ENCODE measurements at regions not wholly inside any gene's neighbourhood (a gene's known extent, or its start where the extent isn't known, plus 50 kb on each side); places are given as distances from the start of the nearest gene placed in this dataset.

- TF ChIP-seq POLR2AphosphoS5 (IDR thresholded peaks at IDR 0.05; ENCODE audit: borderline replicate concordance, low read depth, low read length), result no peak
- no peak for TF ChIP-seq EZH2 (IDR thresholded peaks at IDR 0.05)
- TF ChIP-seq FOXP2 (optimal IDR thresholded peaks at IDR 0.05; ENCODE audit: control extremely low read depth, extremely low read length, insufficient read depth), result no peak
Measured at GRCh38 chr4:130922955-130923354, 1827.0 kb downstream of the C4orf33 start.

Data from SK-N-MC (cell line).